CD14-positive monocyte (primary cell): ENCODE measurements at regions not wholly inside any gene's neighbourhood (a gene's known extent, or its start where the extent isn't known, plus 50 kb on each side); places are given as distances from the start of the nearest gene placed in this dataset.

Experiments
- DNase-seq, 3 donors: peaks; one replicate each; pipeline ENCODE4 v3.0.0-alpha.2; 2011 to 2022
- H2AFZ ChIP-seq: 2 replicates; pipeline ENCODE4 v1.6.0; 2012; ENCODE audit warnings: mild to moderate bottlenecking, low read depth, low read length, inconsistent platforms; ENCODE audit not compliant: insufficient read depth, poor library complexity, severe bottlenecking
- H3K27ac ChIP-seq, 2 donors: 1 replicate in 1 of 2; 2 replicates in 1 of 2; pipeline ENCODE4 v1.5.1; 2012 to 2013; ENCODE audit warnings: low read length in 2 of 2, control low read depth in 1 of 2, inconsistent platforms in 1 of 2, low read depth in 1 of 2, mild to moderate bottlenecking in 1 of 2
- H3K27me3 ChIP-seq, 2 donors: one replicate each; pipeline versions ENCODE4 v1.6.0 to v1.6.1; 2011 to 2013; ENCODE audit warnings: low read length in 2 of 2; ENCODE audit not compliant: control insufficient read depth in 2 of 2, insufficient read depth in 2 of 2
- H3K36me3 ChIP-seq, 2 donors: replicated peaks in 1 of 2; 1 replicate in 1 of 2; 2 replicates in 1 of 2; pipeline versions ENCODE4 v1.5.1 to v1.6.1; 2012 to 2013; ENCODE audit warnings: low read length in 2 of 2, control low read depth in 1 of 2, inconsistent platforms in 1 of 2, mild to moderate bottlenecking in 1 of 2; ENCODE audit not compliant: insufficient read depth in 2 of 2, control insufficient read depth in 1 of 2
- H3K4me1 ChIP-seq, 2 donors: 1 replicate in 1 of 2; 2 replicates in 1 of 2; pipeline versions ENCODE4 v1.5.1 to v1.6.1; 2012 to 2013; ENCODE audit warnings: low read length in 2 of 2, control low read depth in 1 of 2, inconsistent platforms in 1 of 2, mild to moderate bottlenecking in 1 of 2, moderate library complexity in 1 of 2; ENCODE audit not compliant: insufficient read depth in 2 of 2, control insufficient read depth in 1 of 2
- H3K4me2 ChIP-seq: replicated peaks from 2 replicates; pipeline ENCODE3; 2012; ENCODE audit warnings: low read length, moderate library complexity, mild to moderate bottlenecking; ENCODE audit not compliant: poor library complexity, severe bottlenecking; ENCODE audit errors: extremely low read depth
- H3K4me3 ChIP-seq, 3 experiments: fragments of 200-600 bp in 1 of 3; sonication (generic) in 1 of 3; replicated peaks in 1 of 3; 1 replicate in 2 of 3; 2 replicates in 1 of 3; pipeline ENCODE4 v1.5.1; 2011 to 2013; ENCODE audit warnings: low read length in 3 of 3, mild to moderate bottlenecking in 3 of 3, control low read depth in 2 of 3, low read depth in 2 of 3, inconsistent platforms in 1 of 3, moderate library complexity in 1 of 3
- H3K79me2 ChIP-seq: 2 replicates; pipeline ENCODE4 v1.6.0; 2012; ENCODE audit warnings: mild to moderate bottlenecking, control low read depth, inconsistent platforms, low read length, moderate library complexity; ENCODE audit not compliant: insufficient read depth
- H3K9ac ChIP-seq: 2 replicates; pipeline ENCODE4 v1.6.0; 2017; ENCODE audit warnings: low read length, mild to moderate bottlenecking; ENCODE audit not compliant: insufficient read depth, poor library complexity, severe bottlenecking
- H3K9me3 ChIP-seq, 2 donors: replicated peaks in 1 of 2; 1 replicate in 1 of 2; 2 replicates in 1 of 2; pipeline versions ENCODE4 v1.5.1 to v1.6.1; 2012 to 2013; ENCODE audit warnings: low read length in 2 of 2, control low read depth in 1 of 2; ENCODE audit not compliant: control insufficient read depth in 1 of 2, insufficient read depth in 1 of 2
- H4K20me1 ChIP-seq: 2 replicates; pipeline ENCODE4 v1.6.0; 2012; ENCODE audit warnings: mild to moderate bottlenecking, low read length, control low read depth, moderate library complexity; ENCODE audit not compliant: insufficient read depth
- H3K27ac Mint-ChIP-seq, 7 donors: one replicate each; pipeline ENCODE4 v1.8.0; 2020; ENCODE audit warnings: mild to moderate bottlenecking in 7 of 7, mixed read lengths in 7 of 7, moderate library complexity in 6 of 7, inconsistent platforms in 2 of 7
- H3K27me3 Mint-ChIP-seq, 3 donors: one replicate each; pipeline ENCODE4 v1.8.0; 2021 to 2022; ENCODE audit warnings: low read depth in 3 of 3, mild to moderate bottlenecking in 3 of 3, mixed read lengths in 3 of 3, moderate library complexity in 3 of 3, inconsistent platforms in 1 of 3
- H3K36me3 Mint-ChIP-seq, 2 donors: one replicate each; pipeline ENCODE4 v1.8.0; 2020; ENCODE audit warnings: mixed read lengths in 2 of 2, inconsistent platforms in 1 of 2, mild to moderate bottlenecking in 1 of 2
- H3K4me1 Mint-ChIP-seq: one replicate; pipeline ENCODE4 v1.8.0; 2020; ENCODE audit warnings: mild to moderate bottlenecking, mixed read lengths
- H3K4me3 Mint-ChIP-seq, 2 donors: one replicate each; pipeline ENCODE4 v1.8.0; 2020; ENCODE audit warnings: mild to moderate bottlenecking in 2 of 2, mixed read lengths in 2 of 2, moderate library complexity in 1 of 2
- H3K9me3 Mint-ChIP-seq, 7 donors: one replicate each; pipeline ENCODE4 v1.8.0; 2020 to 2022; ENCODE audit warnings: mixed read lengths in 7 of 7, mild to moderate bottlenecking in 6 of 7, moderate library complexity in 6 of 7, inconsistent platforms in 2 of 7
- CTCF ChIP-seq: fragments of 200-600 bp; IDR thresholded peaks from one replicate; pipeline ENCODE4 v1.8.0; 2022; ENCODE audit warnings: antibody characterized with exemption, mild to moderate bottlenecking
- WGBS: methylation state at CpG from one replicate; pipeline ENCODE4 v1.1.5; 2013; ENCODE audit warnings: missing lambda C conversion rate; ENCODE audit not compliant: insufficient coverage; 5-methylcytosine and 5-hydroxymethylcytosine counted together
- intact Hi-C, 2 donors: fragments of 100-400 bp; cut with micrococcal nuclease; formaldehyde crosslinking; loops; one replicate each; pipeline versions ENCODE4 v1.15.0 to v1.15.1; 2023

GRCh38 chr4:123833171-123833643, 436.6 kb downstream of the SPRY1 start:
- Histone ChIP-seq H3K4me1 (no peaks in the 10 kb centered on the region), H3K4me3 (no peak overlapping the region), H2AFZ (no peak overlapping the region), H3K36me3 (no peaks in the 10 kb centered on the region), H3K79me2 (no peaks in the 10 kb centered on the region), H4K20me1 (no peaks in the 10 kb centered on the region), H3K9me3 (no peaks in the 10 kb centered on the region), H3K27me3 (no peaks in the 10 kb centered on the region), H3K4me2 (no peak overlapping the region), H3K27ac (no peak overlapping the region), H3K9ac (no peak overlapping the region)
- TF ChIP-seq CTCF: no peak
- no CpG with 5 or more reads among the region's 2 CpGs for WGBS
- DNase-seq: no peak
- Mint-ChIP-seq H3K4me1 (no peaks in the 10 kb centered on the region), H3K9me3 (no peaks in the 10 kb centered on the region), H3K36me3 (no peaks in the 10 kb centered on the region), H3K27me3 (peaks cover 0 to 2% (median 0%) of the 10 kb centered on the region in 3 donors), H3K27ac (no peak overlapping the region), H3K4me3 (no peak overlapping the region)
- intact Hi-C loops: no loop called here

- Mint-ChIP-seq H3K9me3 (no peaks in the 10 kb centered on the region), H3K27me3 (peaks cover 0 to 2% (median 2%) of the 10 kb centered on the region in 3 donors), H3K4me3 (no peak overlapping the region), H3K36me3 (no peaks in the 10 kb centered on the region), H3K4me1 (no peaks in the 10 kb centered on the region), H3K27ac (no peak overlapping the region)
- WGBS: no CpG with 5 or more reads among the region's 4 CpGs
- no peak for TF ChIP-seq CTCF
- Histone ChIP-seq H2AFZ (no peak overlapping the region), H3K36me3 (no peaks in the 10 kb centered on the region), H3K27me3 (no peaks in the 10 kb centered on the region), H3K4me3 (no peak overlapping the region), H3K4me1 (no peaks in the 10 kb centered on the region), H3K9ac (no peak overlapping the region), H3K79me2 (no peaks in the 10 kb centered on the region), H3K4me2 (no peak overlapping the region), H3K27ac (no peak overlapping the region), H4K20me1 (no peaks in the 10 kb centered on the region), H3K9me3 (no peaks in the 10 kb centered on the region)
- intact Hi-C loops: no loop called here
- DNase-seq: no peak
Measured at GRCh38 chr4:123835831-123836590, 439.4 kb downstream of the SPRY1 start.
